LNCaP clone FGC (cell line): ENCODE measurements at regions not wholly inside any gene's neighbourhood (a gene's known extent, or its start where the extent isn't known, plus 50 kb on each side); places are given as distances from the start of the nearest gene placed in this dataset.

Experiments
- DNase-seq: peaks from one replicate; pipeline ENCODE4 v3.0.0-alpha.2; 2011; ENCODE audit warnings: low read depth
- H3K4me3 ChIP-seq: 2 replicates; pipeline ENCODE4 v1.5.1; 2011; ENCODE audit warnings: mild to moderate bottlenecking, low read depth, low read length, control low read depth
- TF ChIP-seq, protein P1 (sequence below): IDR thresholded peaks from 2 replicates; pipeline ENCODE4 v1.5.1; 2012; ENCODE audit warnings: mild to moderate bottlenecking; ENCODE audit not compliant: control insufficient read depth, insufficient read depth; ENCODE audit errors: extremely low read depth

DNA sequence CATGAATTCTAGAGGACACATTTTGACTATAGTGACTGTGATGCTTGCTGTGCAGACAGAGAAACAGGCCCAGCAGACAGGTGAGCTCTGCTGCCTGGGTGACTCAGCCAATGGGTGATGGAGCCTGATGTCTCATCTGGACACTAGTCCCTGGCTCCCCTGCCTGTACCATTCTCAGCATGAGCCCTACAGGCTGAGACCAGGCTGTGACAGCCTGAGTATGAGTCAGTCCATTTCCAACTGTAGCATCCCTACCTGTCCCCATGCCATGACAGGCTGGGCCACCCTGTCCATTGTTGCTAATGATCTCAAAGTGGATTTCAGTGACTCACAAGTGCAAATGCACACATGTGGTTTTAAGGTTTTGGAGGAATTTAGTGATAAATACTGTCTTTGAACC, 102.5 kb upstream of the EEF2KMT start:
- H3K4me3 ChIP-seq = no peak overlapping the region
- TF ChIP-seq, protein P1, sequence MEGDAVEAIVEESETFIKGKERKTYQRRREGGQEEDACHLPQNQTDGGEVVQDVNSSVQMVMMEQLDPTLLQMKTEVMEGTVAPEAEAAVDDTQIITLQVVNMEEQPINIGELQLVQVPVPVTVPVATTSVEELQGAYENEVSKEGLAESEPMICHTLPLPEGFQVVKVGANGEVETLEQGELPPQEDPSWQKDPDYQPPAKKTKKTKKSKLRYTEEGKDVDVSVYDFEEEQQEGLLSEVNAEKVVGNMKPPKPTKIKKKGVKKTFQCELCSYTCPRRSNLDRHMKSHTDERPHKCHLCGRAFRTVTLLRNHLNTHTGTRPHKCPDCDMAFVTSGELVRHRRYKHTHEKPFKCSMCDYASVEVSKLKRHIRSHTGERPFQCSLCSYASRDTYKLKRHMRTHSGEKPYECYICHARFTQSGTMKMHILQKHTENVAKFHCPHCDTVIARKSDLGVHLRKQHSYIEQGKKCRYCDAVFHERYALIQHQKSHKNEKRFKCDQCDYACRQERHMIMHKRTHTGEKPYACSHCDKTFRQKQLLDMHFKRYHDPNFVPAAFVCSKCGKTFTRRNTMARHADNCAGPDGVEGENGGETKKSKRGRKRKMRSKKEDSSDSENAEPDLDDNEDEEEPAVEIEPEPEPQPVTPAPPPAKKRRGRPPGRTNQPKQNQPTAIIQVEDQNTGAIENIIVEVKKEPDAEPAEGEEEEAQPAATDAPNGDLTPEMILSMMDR = no peak
- no peak for DNase-seq

DNA sequence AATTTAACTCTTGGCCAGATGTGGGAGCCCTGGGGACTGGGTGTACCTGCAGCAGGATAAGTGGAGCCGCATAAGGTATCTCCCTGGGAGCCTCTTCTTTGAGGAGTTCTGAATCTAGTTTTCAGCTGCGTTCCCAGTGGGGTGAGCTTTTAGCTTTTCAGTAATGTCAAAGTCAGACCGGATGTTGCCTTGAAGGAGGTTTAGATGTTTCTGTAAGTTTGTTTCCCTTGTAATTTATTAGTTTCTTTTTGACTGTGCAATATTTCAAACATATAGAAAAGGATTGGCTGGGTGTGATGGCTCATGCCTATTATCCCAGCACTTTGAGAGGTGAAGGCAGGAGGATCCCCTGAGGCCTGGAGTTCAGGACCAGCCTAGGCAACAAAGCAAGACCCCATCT, 98.6 kb upstream of the EEF2KMT start:
- DNase-seq = no peak
- TF ChIP-seq, protein P1 = no peak

DNA sequence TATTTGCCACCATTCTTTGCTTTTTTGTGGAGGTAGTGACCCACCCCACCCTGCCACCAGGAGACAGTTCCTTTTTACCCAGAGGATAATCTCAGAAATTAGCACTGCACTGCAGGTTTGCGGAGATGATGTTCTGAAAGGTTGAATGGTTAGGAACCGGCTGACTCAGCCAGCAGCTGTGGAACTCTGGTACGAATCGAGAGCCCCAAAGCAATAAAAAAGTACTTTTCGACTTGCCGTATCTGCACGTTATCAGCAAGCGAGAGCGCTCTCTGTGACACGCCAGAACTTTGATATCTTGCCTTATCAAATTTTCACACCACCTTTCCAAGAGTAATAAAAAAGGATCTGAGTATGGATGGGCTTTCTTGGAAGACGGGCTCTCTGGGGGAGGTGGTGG, 96.3 kb upstream of the EEF2KMT start:
- no peak overlapping the region for H3K4me3 ChIP-seq
- DNase-seq = no peak
- TF ChIP-seq, protein P1 = no peak

More for the DNA sequence above, 98.6 kb upstream of the EEF2KMT start:
- no peak overlapping the region for H3K4me3 ChIP-seq

DNA sequence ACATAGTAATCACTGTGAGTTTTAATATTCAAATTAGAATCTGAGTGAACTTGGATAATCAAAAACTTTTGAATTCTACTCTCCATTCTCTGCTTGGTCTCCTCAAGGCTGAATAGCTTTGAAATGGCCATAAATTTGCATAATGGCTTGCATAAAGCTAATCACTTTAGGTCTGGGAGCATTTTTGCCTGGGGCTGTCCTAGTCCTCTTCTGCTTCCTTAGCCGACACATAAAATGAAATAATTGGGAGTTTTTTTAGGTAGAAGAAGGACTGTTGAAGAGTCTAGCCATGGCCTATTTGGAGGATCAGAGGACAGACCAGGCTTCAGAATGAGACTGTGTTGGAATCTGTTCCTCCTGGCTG, 91.4 kb upstream of the EEF2KMT start:
- DNase-seq = no peak
- TF ChIP-seq, protein P1 = no peak
- no peak overlapping the region for H3K4me3 ChIP-seq

DNA sequence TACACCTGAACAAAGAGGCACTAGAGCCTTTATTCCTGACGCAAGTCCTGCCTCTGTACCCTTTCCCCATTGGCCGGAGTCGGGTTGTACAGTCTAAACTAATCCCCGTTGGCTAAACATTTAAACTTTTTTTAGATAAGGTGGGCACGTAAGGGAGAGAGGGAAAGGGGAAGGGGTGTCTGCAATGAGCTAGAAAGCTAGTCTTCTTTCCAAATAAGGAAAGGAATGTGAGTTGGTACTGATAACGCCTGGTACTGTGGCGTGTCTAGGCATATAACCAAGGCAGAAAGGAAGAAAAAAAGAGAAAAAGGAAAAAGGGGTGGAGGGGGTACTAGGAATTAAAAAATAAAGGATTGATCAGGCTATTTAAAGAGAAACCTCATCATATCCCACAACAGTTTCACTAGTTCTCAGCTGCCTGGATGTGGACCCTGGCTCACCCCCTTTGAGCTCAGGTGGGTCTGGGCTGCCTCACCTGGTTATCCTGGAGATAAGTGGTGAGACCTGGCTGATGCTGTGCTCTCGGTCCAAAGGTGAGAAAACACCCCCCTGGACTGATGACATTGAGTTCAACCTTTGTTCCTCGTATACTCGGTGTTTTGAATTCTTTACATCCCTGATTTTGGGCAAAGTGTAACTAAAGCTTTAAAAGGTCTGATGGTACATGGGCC, 90.9 kb upstream of the EEF2KMT start:
- no peak overlapping the region for H3K4me3 ChIP-seq
- no peak for DNase-seq
- TF ChIP-seq, protein P1 = no peak

DNA sequence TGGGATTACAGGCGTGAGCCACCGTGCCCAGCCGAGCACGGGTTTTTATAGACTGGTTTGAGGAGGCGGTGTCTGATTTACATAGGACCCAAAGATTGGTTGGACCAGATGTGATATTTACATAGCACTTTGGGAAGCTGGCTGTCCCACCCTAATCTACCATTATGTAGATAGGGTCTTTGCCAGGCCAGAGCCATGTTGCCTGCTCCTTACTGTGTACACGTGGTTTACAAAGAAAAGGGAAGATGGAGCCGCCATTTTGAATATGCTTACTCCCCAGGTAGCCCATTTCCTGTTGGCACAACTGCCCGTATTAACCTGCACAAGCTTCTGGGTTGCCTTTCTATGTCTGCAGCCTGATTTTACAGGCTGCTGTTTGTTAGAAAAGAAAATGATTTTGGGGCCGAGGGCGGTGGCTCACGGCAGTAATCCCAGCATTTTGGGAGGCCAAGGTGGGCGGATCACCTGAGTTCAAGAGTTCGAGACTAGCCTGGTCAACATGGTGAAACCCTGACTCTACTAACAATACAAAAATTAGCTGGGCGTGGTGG, 89.9 kb upstream of the EEF2KMT start:
- DNase-seq = no peak
- H3K4me3 ChIP-seq = no peak overlapping the region
- TF ChIP-seq, protein P1 = no peak

DNA sequence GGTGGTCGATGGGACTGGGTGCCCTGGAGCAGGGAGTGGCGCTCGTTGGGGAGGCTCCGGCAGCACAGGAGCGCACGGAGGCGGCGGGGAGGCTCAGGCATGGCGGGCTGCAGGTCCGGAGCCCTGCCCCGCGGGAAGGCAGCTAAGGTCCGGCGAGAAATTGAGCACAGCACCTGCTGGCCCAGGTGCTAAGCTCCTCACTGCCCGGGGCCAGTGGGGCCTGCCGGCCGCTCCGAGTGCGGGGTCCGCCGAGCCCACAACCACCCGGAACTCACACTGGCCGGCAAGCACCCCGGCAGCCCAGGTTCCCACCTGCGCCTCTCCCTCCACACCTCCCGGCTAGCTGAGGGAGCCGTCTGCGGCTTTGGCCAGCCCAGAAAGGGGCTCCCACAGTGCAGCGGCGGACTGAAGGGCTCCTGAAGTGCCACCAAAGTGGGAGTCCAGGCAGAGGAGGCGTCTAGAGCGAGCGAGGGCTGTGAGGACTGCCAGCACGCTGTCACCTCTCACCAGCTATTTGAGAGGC, 88.8 kb upstream of the EEF2KMT start:
- no peak overlapping the region for H3K4me3 ChIP-seq
- DNase-seq = no peak
- TF ChIP-seq, protein P1 = no peak
